ENCODE measurements at regions not wholly inside any gene's neighbourhood (a gene's known extent, or its start where the extent isn't known, plus 50 kb on each side); places are given as distances from the start of the nearest gene placed in this dataset.

GRCh38 chr3:76403556-76403955 is 618.2 kb upstream of the ZNF717 start:
- H3K27ac ChIP-seq (ENCODE audit: control insufficient read depth, insufficient read depth), result no peak overlapping the region
- no peaks in the 10 kb centered on the region for H4K20me1 ChIP-seq (ENCODE audit: control insufficient read depth, insufficient read depth)
- H2AFZ ChIP-seq (ENCODE audit: control insufficient read depth, low read depth, low read length), result no peak overlapping the region
- no peaks in the 10 kb centered on the region for H3K9me3 ChIP-seq (replicated peaks; ENCODE audit: control insufficient read depth, insufficient read depth, low read length)
- WGBS (ENCODE audit: insufficient coverage, insufficient replicate concordance, low lambda C conversion rate, missing lambda C conversion rate), result 38% methylated on average over 2 of the region's 2 CpGs
- FAIRE-seq, result no peak
- H3K4me3 ChIP-seq, result no peak overlapping the region
- no peaks in the 10 kb centered on the region for H3K4me1 ChIP-seq (ENCODE audit: control insufficient read depth, insufficient read depth, low read length)
- no peaks in the 10 kb centered on the region for H3K27me3 ChIP-seq (replicated peaks in 1 of 2; ENCODE audit: control insufficient read depth in 2 of 2, insufficient read depth in 2 of 2, low read length in 1 of 2)
- H3K79me2 ChIP-seq (ENCODE audit: control insufficient read depth, insufficient read depth, low read length), result no peaks in the 10 kb centered on the region
- RAD21 ChIA-PET (ENCODE audit: unreplicated experiment), result no interaction called here
- H3K9ac ChIP-seq (ENCODE audit: control insufficient read depth, insufficient read depth, low read length), result no peak overlapping the region
- no TSS peak for BruUV-seq (replicated peaks)
- intact Hi-C loops (cut with micrococcal nuclease; ENCODE audit: unreplicated experiment), result no loop called here
- POLR2A ChIA-PET, result no interaction called here
- CTCF ChIA-PET, result no interaction called here
- in situ Hi-C loops (cut with MboI), result no loop called here
- no peak overlapping the region for H3K4me2 ChIP-seq (ENCODE audit: control insufficient read depth, insufficient read depth)
- no peak for TF ChIP-seq E2F4 (IDR thresholded peaks at IDR 0.05; ENCODE audit: low read depth, low read length)
- peak; percentile 35; the same call in 1 of the 2 replicates for TF ChIP-seq RUNX3 (IDR thresholded peaks at IDR 0.05; ENCODE audit: low read length)
- DNase-seq (ENCODE audit: low read depth, low spot score), result no peak
- H3K36me3 ChIP-seq (ENCODE audit: control insufficient read depth in 2 of 2, insufficient read depth in 2 of 2, low read length in 1 of 2), result no peaks in the 10 kb centered on the region
- ATAC-seq, result no peak
- SMC1A ChIA-PET (ENCODE audit: uncharacterized antibody, unreplicated experiment), result no interaction called here

- in situ Hi-C loops (cut with MboI), result no loop called here
- 0% methylated on average over 1 of the region's 1 CpG for WGBS (ENCODE audit: insufficient coverage, insufficient replicate concordance, low lambda C conversion rate, missing lambda C conversion rate)
- no peak for TF ChIP-seq ZNF207 (IDR thresholded peaks at IDR 0.05; ENCODE audit: borderline replicate concordance)
- no peak for TF ChIP-seq CUX1 (IDR thresholded peaks at IDR 0.05; ENCODE audit: insufficient replicate concordance, low read depth, low read length)
- TF ChIP-seq GABPA (IDR thresholded peaks at IDR 0.05; ENCODE audit: low read depth), result no peak
- TF ChIP-seq ZNF384 (IDR thresholded peaks at IDR 0.05; ENCODE audit: borderline replicate concordance, low read depth, low read length), result no peak
- no peak for TF ChIP-seq NR2C1 (IDR thresholded peaks at IDR 0.05)
- TF ChIP-seq KLF5 (IDR thresholded peaks at IDR 0.05; ENCODE audit: partially characterized antibody), result no peak
- TF ChIP-seq SKIL (IDR thresholded peaks at IDR 0.05; ENCODE audit: low read depth, poor library complexity, severe bottlenecking), result no peak
- no peak for TF ChIP-seq EZH2 (IDR thresholded peaks at IDR 0.05; ENCODE audit: borderline replicate concordance, control insufficient read depth, low read depth, low read length)
Measured at GRCh38 chr3:76405196-76405595, 619.8 kb upstream of the ZNF717 start.

More at GRCh38 chr3:76405196-76405595, 619.8 kb upstream of the ZNF717 start:
- H4K20me1 ChIP-seq (ENCODE audit: control insufficient read depth, insufficient read depth), result no peaks in the 10 kb centered on the region
- no peaks in the 10 kb centered on the region for H3K79me2 ChIP-seq (ENCODE audit: control insufficient read depth, insufficient read depth, low read length)
- no peaks in the 10 kb centered on the region for H3K4me1 ChIP-seq (ENCODE audit: control insufficient read depth, insufficient read depth, low read length)
- ChIA-PET CTCF (no interaction called here), RAD21 (ENCODE audit: unreplicated experiment) (no interaction called here), POLR2A (no interaction called here), SMC1A (ENCODE audit: uncharacterized antibody, unreplicated experiment) (no interaction called here)
- intact Hi-C loops (cut with micrococcal nuclease; ENCODE audit: unreplicated experiment), result no loop called here
- DNase-seq (ENCODE audit: low read depth, low spot score) (no peak), ATAC-seq (no peak), FAIRE-seq (no peak)
- no peaks in the 10 kb centered on the region for H3K27me3 ChIP-seq (replicated peaks in 1 of 2; ENCODE audit: control insufficient read depth in 2 of 2, insufficient read depth in 2 of 2, low read length in 1 of 2)
- no peak overlapping the region for H3K9ac ChIP-seq (ENCODE audit: control insufficient read depth, insufficient read depth, low read length)
- H3K9me3 ChIP-seq (replicated peaks; ENCODE audit: control insufficient read depth, insufficient read depth, low read length), result no peaks in the 10 kb centered on the region
- no TSS peak for BruUV-seq (replicated peaks)
- H3K27ac ChIP-seq (ENCODE audit: control insufficient read depth, insufficient read depth), result no peak overlapping the region
- no peak overlapping the region for H2AFZ ChIP-seq (ENCODE audit: control insufficient read depth, low read depth, low read length)
- H3K36me3 ChIP-seq (ENCODE audit: control insufficient read depth in 2 of 2, insufficient read depth in 2 of 2, low read length in 1 of 2), result no peaks in the 10 kb centered on the region
- no peak overlapping the region for H3K4me2 ChIP-seq (ENCODE audit: control insufficient read depth, insufficient read depth)
- H3K4me3 ChIP-seq, result no peak overlapping the region
